Hepatocyte (in vitro differentiated cells): ENCODE measurements at regions not wholly inside any gene's neighbourhood (a gene's known extent, or its start where the extent isn't known, plus 50 kb on each side); places are given as distances from the start of the nearest gene placed in this dataset.

Experiments used
- CTCF ChIP-seq: fragments of 200-600 bp; sonication (generic); IDR thresholded peaks from 2 replicates; pipeline ENCODE4 v1.5.1; 2016; ENCODE audit warnings: antibody characterized with exemption, mild to moderate bottlenecking; ENCODE audit not compliant: poor library complexity
- EZH2 ChIP-seq: fragments of 200-600 bp; sonication (generic); IDR thresholded peaks from 2 replicates; pipeline ENCODE4 v1.6.1; 2016; ENCODE audit warnings: antibody characterized with exemption, mild to moderate bottlenecking, borderline replicate concordance
- EZH2phosphoT487 ChIP-seq: fragments of 200-600 bp; sonication (generic); IDR thresholded peaks from one replicate; pipeline ENCODE4 v1.6.1; 2018; ENCODE audit warnings: antibody characterized with exemption, mild to moderate bottlenecking, low read depth, moderate library complexity; ENCODE audit not compliant: unreplicated experiment, severe bottlenecking

- TF ChIP-seq EZH2phosphoT487 (no peak), CTCF (no peak), EZH2 (no peak)
These were observed 137.5 kb downstream of the BCOR start for GRCh38 chrX:39960219-39960618.
